Gastroesophageal sphincter (tissue), 4 donors: ENCODE measurements at regions not wholly inside any gene's neighbourhood (a gene's known extent, or its start where the extent isn't known, plus 50 kb on each side); places are given as distances from the start of the nearest gene placed in this dataset.

Experiments
- ATAC-seq: fragments of 150-250 bp; one replicate; pipeline ENCODE4 v1.9.1; 2016; ENCODE audit warnings: mild to moderate bottlenecking, moderate library complexity
- H3K27ac ChIP-seq, 4 donors: fragments of 200-600 bp; sonication (generic) in 3 of 4; 1 replicate in 3 of 4; 2 replicates in 1 of 4; pipeline ENCODE4 v1.5.1; 2016 to 2019
- H3K27me3 ChIP-seq: fragments of 200-600 bp; sonication (generic); one replicate; pipeline ENCODE4 v1.5.1; 2019
- H3K36me3 ChIP-seq, 2 donors: fragments of 200-600 bp; sonication (generic); one replicate each; pipeline ENCODE4 v1.5.1; 2019; ENCODE audit warnings: control low read depth in 1 of 2
- H3K4me1 ChIP-seq, 3 donors: fragments of 200-600 bp; sonication (generic); 1 replicate in 2 of 3; 2 replicates in 1 of 3; pipeline ENCODE4 v1.5.1; 2016 to 2019; ENCODE audit warnings: control low read depth in 2 of 3
- H3K4me3 ChIP-seq, 2 donors: fragments of 200-600 bp; sonication (generic); one replicate each; pipeline ENCODE4 v1.5.1; 2019; ENCODE audit warnings: mild to moderate bottlenecking in 1 of 2, moderate library complexity in 1 of 2
- H3K9me3 ChIP-seq, 3 donors: fragments of 200-600 bp; sonication (generic); one replicate each; pipeline ENCODE4 v1.5.1; 2017 to 2019; ENCODE audit warnings: control low read depth in 2 of 3
- EP300 ChIP-seq: sonication (generic); formaldehyde crosslinking; IDR thresholded peaks from one replicate; pipeline ENCODE4 v1.6.1; 2017; ENCODE audit warnings: antibody characterized with exemption, mild to moderate bottlenecking
- POLR2A ChIP-seq, 2 donors: fragments of 450-650 bp; IDR thresholded peaks; one replicate each; pipeline ENCODE4 v1.6.1; 2017; ENCODE audit warnings: antibody characterized with exemption in 2 of 2, mild to moderate bottlenecking in 2 of 2, moderate library complexity in 1 of 2
- POLR2AphosphoS5 ChIP-seq: sonication (generic); formaldehyde crosslinking; IDR thresholded peaks from one replicate; pipeline ENCODE4 v1.6.1; 2017; ENCODE audit warnings: antibody characterized with exemption
- WGBS, 2 donors: methylation state at CpG; one replicate each; pipeline ENCODE4 v1.1.5; 2018; ENCODE audit warnings: low coverage in 1 of 2; 5-methylcytosine and 5-hydroxymethylcytosine counted together
- TF ChIP-seq, protein P1 (sequence below), 4 experiments: fragments of 200-600 bp in 2 of 4; fragments of 450-650 bp in 2 of 4; sonication (generic) in 1 of 4; IDR thresholded peaks; one replicate each; pipeline ENCODE4 v1.5.1; 2017 to 2019; ENCODE audit warnings: antibody characterized with exemption in 4 of 4, mild to moderate bottlenecking in 2 of 4, moderate library complexity in 2 of 4

DNA sequence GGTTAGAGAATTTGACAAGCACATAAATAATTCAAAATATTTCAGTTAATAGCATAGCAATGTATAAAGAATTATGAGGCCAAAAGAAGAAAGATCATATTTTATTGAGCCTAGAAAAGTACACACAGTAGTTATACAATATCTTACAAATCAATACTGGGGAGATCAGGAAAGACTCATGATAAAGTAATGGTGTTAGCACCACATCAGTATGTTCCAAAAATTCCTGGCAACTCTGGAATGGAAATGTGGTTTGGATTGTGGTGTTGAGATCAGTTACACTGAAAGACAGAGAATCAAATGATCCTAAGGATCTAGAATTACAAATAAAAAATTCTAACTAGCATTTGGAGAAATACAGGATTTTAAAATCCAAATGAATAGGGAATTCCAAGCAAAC is 420.5 kb upstream of the CNTNAP2 start:
- TF ChIP-seq EP300 = no peak
- no peak for TF ChIP-seq POLR2AphosphoS5
- TF ChIP-seq POLR2A (IDR thresholded peaks at IDR 0.05) = no peak
- TF ChIP-seq, protein P1, sequence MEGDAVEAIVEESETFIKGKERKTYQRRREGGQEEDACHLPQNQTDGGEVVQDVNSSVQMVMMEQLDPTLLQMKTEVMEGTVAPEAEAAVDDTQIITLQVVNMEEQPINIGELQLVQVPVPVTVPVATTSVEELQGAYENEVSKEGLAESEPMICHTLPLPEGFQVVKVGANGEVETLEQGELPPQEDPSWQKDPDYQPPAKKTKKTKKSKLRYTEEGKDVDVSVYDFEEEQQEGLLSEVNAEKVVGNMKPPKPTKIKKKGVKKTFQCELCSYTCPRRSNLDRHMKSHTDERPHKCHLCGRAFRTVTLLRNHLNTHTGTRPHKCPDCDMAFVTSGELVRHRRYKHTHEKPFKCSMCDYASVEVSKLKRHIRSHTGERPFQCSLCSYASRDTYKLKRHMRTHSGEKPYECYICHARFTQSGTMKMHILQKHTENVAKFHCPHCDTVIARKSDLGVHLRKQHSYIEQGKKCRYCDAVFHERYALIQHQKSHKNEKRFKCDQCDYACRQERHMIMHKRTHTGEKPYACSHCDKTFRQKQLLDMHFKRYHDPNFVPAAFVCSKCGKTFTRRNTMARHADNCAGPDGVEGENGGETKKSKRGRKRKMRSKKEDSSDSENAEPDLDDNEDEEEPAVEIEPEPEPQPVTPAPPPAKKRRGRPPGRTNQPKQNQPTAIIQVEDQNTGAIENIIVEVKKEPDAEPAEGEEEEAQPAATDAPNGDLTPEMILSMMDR (IDR thresholded peaks at IDR 0.05) = no peak
- Histone ChIP-seq H3K9me3 (no peaks in the 10 kb centered on the region), H3K36me3 (no peaks in the 10 kb centered on the region), H3K27ac (no peak overlapping the region), H3K4me1 (no peaks in the 10 kb centered on the region), H3K27me3 (no peaks in the 10 kb centered on the region), H3K4me3 (no peak overlapping the region)
- no peak for ATAC-seq

DNA sequence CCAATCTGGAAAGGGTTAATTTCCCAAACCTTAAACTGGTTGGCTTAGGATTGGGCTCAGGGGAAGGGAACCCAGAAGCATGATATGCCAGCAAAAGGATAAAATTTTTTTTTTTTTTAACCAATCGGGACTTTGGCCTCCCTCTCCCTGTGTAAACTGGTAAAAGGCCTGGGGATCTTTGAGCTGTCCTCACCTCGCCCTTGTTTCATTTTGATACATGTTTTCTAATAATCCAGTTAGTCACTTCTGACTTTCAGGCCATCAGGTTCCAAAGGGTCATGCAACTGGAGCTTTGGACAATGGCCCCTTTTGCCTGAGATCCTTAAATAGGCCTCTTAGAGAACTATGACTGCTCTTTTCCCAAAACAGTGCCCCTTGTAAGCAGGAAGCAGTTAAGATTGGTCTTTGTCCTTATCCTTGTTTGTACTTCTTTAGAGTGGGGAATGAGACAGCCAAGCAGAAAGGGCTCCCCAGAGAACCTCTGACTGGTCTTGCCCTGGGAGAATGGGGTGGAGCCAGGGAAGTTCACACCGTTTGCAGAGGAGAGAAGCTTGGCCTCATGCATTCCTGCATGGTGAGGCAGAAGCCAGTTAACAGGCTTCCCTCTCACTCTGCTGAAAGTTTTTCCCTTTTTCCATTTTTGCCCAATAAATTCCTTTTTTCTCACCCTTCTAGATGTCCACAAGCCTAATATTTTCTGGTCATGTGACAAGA is 424.2 kb upstream of the CNTNAP2 start:
- Histone ChIP-seq H3K27me3 (no peaks in the 10 kb centered on the region), H3K36me3 (no peaks in the 10 kb centered on the region), H3K4me1 (no peaks in the 10 kb centered on the region), H3K9me3 (no peaks in the 10 kb centered on the region), H3K27ac (no peak overlapping the region), H3K4me3 (no peak overlapping the region)
- ATAC-seq = no peak
- 17 to 50% methylated on average over 2 to 3 of the region's 3 CpGs for WGBS, 2 donors
- TF ChIP-seq EP300 (no peak), POLR2AphosphoS5 (no peak), POLR2A (IDR thresholded peaks at IDR 0.05) (no peak)
- TF ChIP-seq, protein P1 (IDR thresholded peaks at IDR 0.05) = no peak

DNA sequence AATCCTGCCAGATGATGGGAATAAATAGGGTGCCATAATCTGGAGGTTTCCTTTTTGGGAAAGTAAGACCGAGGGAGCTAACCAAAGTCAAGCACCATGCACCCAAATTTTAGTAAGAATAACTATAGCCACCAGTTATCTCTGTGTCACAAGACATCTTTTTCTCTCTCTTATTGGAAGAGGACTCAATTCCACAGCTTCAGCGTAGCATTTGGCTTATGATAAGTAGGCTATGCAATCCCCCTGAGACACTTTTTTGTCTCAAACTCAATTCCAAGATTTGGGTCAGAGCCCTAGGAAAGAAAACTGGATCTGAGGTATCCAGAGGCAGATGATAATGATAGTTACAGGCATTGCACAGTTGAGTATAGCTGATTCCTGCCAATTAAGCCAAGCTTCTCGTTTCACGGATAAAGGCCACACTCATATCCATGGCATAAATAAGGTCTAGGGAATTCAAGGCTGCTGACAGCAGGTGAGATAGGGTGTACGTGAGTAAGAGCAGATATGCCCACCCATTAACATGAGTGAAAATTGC is 425.2 kb upstream of the CNTNAP2 start:
- Histone ChIP-seq H3K4me3 (no peak overlapping the region), H3K9me3 (no peaks in the 10 kb centered on the region), H3K4me1 (no peaks in the 10 kb centered on the region), H3K36me3 (no peaks in the 10 kb centered on the region), H3K27ac (no peak overlapping the region), H3K27me3 (no peaks in the 10 kb centered on the region)
- 77 to 81% methylated on average over 2 to 5 of the region's 5 CpGs for WGBS, 2 donors
- TF ChIP-seq POLR2A (IDR thresholded peaks at IDR 0.05) (no peak), POLR2AphosphoS5 (no peak), EP300 (no peak)
- TF ChIP-seq, protein P1 (IDR thresholded peaks at IDR 0.05) = no peak
- ATAC-seq = no peak

DNA sequence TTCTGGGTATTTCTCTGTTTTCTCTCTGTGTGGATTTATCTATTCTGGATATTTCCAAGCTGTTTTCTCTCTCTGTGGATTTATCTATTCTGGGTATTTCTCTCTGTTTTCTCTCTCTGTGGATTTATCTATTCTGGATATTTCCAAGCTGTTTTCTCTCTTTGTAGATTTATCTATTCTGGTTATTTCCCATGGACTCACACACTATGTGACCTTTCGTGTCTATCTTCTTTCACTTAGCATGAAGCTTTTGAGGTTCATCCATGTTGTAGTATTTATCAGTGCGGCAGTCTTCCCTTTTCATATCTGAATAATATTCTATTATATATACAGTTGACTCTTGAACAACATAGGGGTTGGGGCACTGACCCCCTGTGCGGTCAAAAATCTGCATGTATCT is 435.0 kb upstream of the CNTNAP2 start:
- WGBS, 2 donors = 74 to 83% methylated on average over 3 of the region's 3 CpGs
- no peak for ATAC-seq
- no peaks in the 10 kb centered on the region for H3K4me1 ChIP-seq

More for the DNA sequence above, 435.0 kb upstream of the CNTNAP2 start:
- TF ChIP-seq POLR2AphosphoS5 (no peak), POLR2A (IDR thresholded peaks at IDR 0.05) (no peak), EP300 (no peak)
- TF ChIP-seq, protein P1 (IDR thresholded peaks at IDR 0.05) = no peak
- no peaks in the 10 kb centered on the region for H3K27me3 ChIP-seq
- H3K4me3 ChIP-seq = no peak overlapping the region
- no peaks in the 10 kb centered on the region for H3K36me3 ChIP-seq
- no peaks in the 10 kb centered on the region for H3K9me3 ChIP-seq
- H3K27ac ChIP-seq = no peak overlapping the region
